K562 (cell line): ENCODE measurements at regions not wholly inside any gene's neighbourhood (a gene's known extent, or its start where the extent isn't known, plus 50 kb on each side); places are given as distances from the start of the nearest gene placed in this dataset.

Source experiments
- ATAC-seq: fragments of 200-7000 bp; cut with Tn5 transposase; 3 replicates; pipeline ENCODE4 v1.9.1; 2020; ENCODE audit warnings: moderate library complexity
- BruUV-seq: library from RNA; stranded (reverse); fragments of 400-500 nt; replicated peaks from 2 replicates; lab custom pipeline; 2021; lab: Mats Ljungman, UMichigan
- CTCF ChIA-PET: fragments of 300-600 bp; formaldehyde crosslinking; extraction: SDS; loops from one replicate; lab custom pipeline; 2021; ENCODE audit warnings: low intra/inter-chr PET ratio; lab: Yijun Ruan, JAX
- POLR2A ChIA-PET: fragments of 300-600, 350-650 bp; sonication (Branson Sonifier 250); formaldehyde crosslinking; extraction: SDS; loops from one replicate; lab custom pipeline; 2021; ENCODE audit warnings: antibody characterized with exemption, inconsistent platforms; lab: Yijun Ruan, JAX
- DNase-seq, 4 experiments: peaks; one replicate each; pipeline versions ENCODE4 v3.0.0 to v3.0.0-alpha.2; 2011 to 2018; ENCODE audit warnings: low spot score in 3 of 4, mixed read lengths in 3 of 4; ENCODE audit errors: extremely low read depth in 1 of 4
- FAIRE-seq: peaks from 2 replicates; lab custom pipeline; 2011; peaks lifted over from hg19 to GRCh38; lab: Jason Lieb, UNC
- H2AFZ ChIP-seq: 2 replicates; pipeline ENCODE4 v1.6.0; 2011; ENCODE audit warnings: low read depth, low read length, control low read depth, inconsistent platforms
- H3K27ac ChIP-seq: fragments of 200-600 bp; 3 replicates; pipeline ENCODE4 v1.8.0; 2011; ENCODE audit warnings: low read depth, mild to moderate bottlenecking, control low read depth, inconsistent platforms, low read length, moderate library complexity, mixed read lengths; ENCODE audit errors: extremely low read depth
- H3K27me3 ChIP-seq, 2 experiments: fragments of 300-600 bp in 1 of 2; 2 replicates in 1 of 2; 3 replicates in 1 of 2; pipeline versions ENCODE4 v1.6.0 to v1.8.0; 2011; ENCODE audit warnings: inconsistent platforms in 2 of 2, low read length in 2 of 2, mild to moderate bottlenecking in 1 of 2, mixed read lengths in 1 of 2, moderate library complexity in 1 of 2; ENCODE audit not compliant: control insufficient read depth in 2 of 2, insufficient read depth in 2 of 2
- H3K36me3 ChIP-seq: fragments of 300-600 bp; 3 replicates; pipeline ENCODE4 v1.8.0; 2011; ENCODE audit warnings: mild to moderate bottlenecking, low read length, inconsistent platforms; ENCODE audit not compliant: control insufficient read depth, insufficient read depth
- H3K4me1 ChIP-seq, 2 experiments: fragments of 200-600 bp in 1 of 2; replicated peaks in 1 of 2; 2 replicates in 1 of 2; 3 replicates in 1 of 2; pipeline versions ENCODE4 v1.5.1 to v1.8.0; 2011; ENCODE audit warnings: inconsistent platforms in 2 of 2, low read length in 2 of 2, mild to moderate bottlenecking in 1 of 2, mixed read lengths in 1 of 2, moderate library complexity in 1 of 2; ENCODE audit not compliant: control insufficient read depth in 2 of 2, insufficient read depth in 2 of 2
- H3K4me2 ChIP-seq: 2 replicates; pipeline ENCODE4 v1.6.1; 2011; ENCODE audit warnings: low read length, control low read depth, inconsistent platforms, mixed read lengths; ENCODE audit not compliant: insufficient read depth
- H3K4me3 ChIP-seq: fragments of 200-600 bp; sonication (generic), shearing (Covaris generic); 2 replicates; pipeline ENCODE4 v1.5.1; 2016; ENCODE audit warnings: control low read depth, inconsistent platforms
- H3K79me2 ChIP-seq: fragments of 200-600 bp; 3 replicates; pipeline ENCODE4 v1.8.0; 2011; ENCODE audit warnings: low read length, inconsistent platforms; ENCODE audit not compliant: control insufficient read depth, insufficient read depth
- H3K9ac ChIP-seq, 2 experiments: 2 replicates each; pipeline versions ENCODE4 v1.6.0 to v1.6.1; 2011; ENCODE audit warnings: low read depth in 2 of 2, low read length in 2 of 2, control low read depth in 1 of 2, inconsistent platforms in 1 of 2, mild to moderate bottlenecking in 1 of 2, mixed read lengths in 1 of 2; ENCODE audit not compliant: insufficient read depth in 1 of 2
- H3K9me1 ChIP-seq: one replicate; pipeline ENCODE4 v1.6.0; 2011; ENCODE audit warnings: inconsistent platforms, mild to moderate bottlenecking, low read length, moderate library complexity; ENCODE audit not compliant: control insufficient read depth, insufficient read depth
- H3K9me3 ChIP-seq: replicated peaks from 2 replicates; pipeline ENCODE4 v1.5.1; 2011; ENCODE audit warnings: low read depth, low read length, inconsistent platforms; ENCODE audit not compliant: control insufficient read depth, insufficient read depth
- H4K20me1 ChIP-seq: replicated peaks from 2 replicates; pipeline ENCODE4 v1.6.1; 2011; ENCODE audit warnings: low read length, inconsistent platforms, mixed read lengths; ENCODE audit not compliant: control insufficient read depth, insufficient read depth
- ATF1 ChIP-seq, 2 experiments: fragments of 450-650 bp in 1 of 2; IDR thresholded peaks; 2 replicates each; pipeline ENCODE4 v1.6.1; 2016; ENCODE audit warnings: missing compliant biosample characterization in 1 of 2, missing genetic modification characterization in 1 of 2
- C11orf30 ChIP-seq: fragments of 450-650 bp; IDR thresholded peaks from 2 replicates; pipeline ENCODE4 v1.6.1; 2016; ENCODE audit warnings: low read depth, mild to moderate bottlenecking
- CBX5 ChIP-seq: IDR thresholded peaks from 2 replicates; pipeline ENCODE4 v1.6.1; 2014; ENCODE audit warnings: low read depth, borderline replicate concordance
- CHD1 ChIP-seq: fragments of 200-600 bp; sonication (generic); IDR thresholded peaks from one replicate; pipeline ENCODE4 v1.6.1; 2012; ENCODE audit warnings: mild to moderate bottlenecking, moderate library complexity, low read length, inconsistent platforms
- CHD2 ChIP-seq: IDR thresholded peaks from 2 replicates; pipeline ENCODE4 v1.6.1; 2011; ENCODE audit warnings: low read depth, low read length
- HDAC1 ChIP-seq, 2 experiments: fragments of 450-650 bp; IDR thresholded peaks; 2 replicates each; pipeline ENCODE4 v1.6.1; 2016 to 2017; ENCODE audit warnings: inconsistent platforms in 1 of 2, mild to moderate bottlenecking in 1 of 2, moderate library complexity in 1 of 2
- HDAC2 ChIP-seq: fragments of 450-650 bp; IDR thresholded peaks from 2 replicates; pipeline ENCODE4 v1.6.1; 2016; ENCODE audit warnings: mild to moderate bottlenecking
- MYNN ChIP-seq, 2 experiments: sonication (generic); formaldehyde crosslinking in 1 of 2; IDR thresholded peaks; 2 replicates each; pipeline versions ENCODE4 v1.5.0 to v1.6.1; 2016 to 2020; ENCODE audit warnings: antibody characterized with exemption in 1 of 2, missing genetic modification reagents in 1 of 2
- ZC3H11A ChIP-seq: IDR thresholded peaks from 2 replicates; pipeline ENCODE4 v1.6.1; 2012; ENCODE audit warnings: low read depth, low read length, improper control_type of control experiment
- ZNF146 ChIP-seq: IDR thresholded peaks from one replicate; pipeline ENCODE4 v1.6.1; 2018; ENCODE audit warnings: missing compliant biosample characterization; ENCODE audit not compliant: unreplicated experiment
- ZNF23 ChIP-seq: fragments of 250-450 bp; sonication (Bioruptor Pico); IDR thresholded peaks from 2 replicates; pipeline ENCODE4 v1.4.0; 2020; ENCODE audit warnings: mild to moderate bottlenecking
- ZNF445 ChIP-seq: fragments of 250-450 bp; sonication (Bioruptor Pico); IDR thresholded peaks from 2 replicates; pipeline ENCODE4 v1.4.0; 2020; ENCODE audit warnings: low read depth, mild to moderate bottlenecking, moderate library complexity
- WGBS: fragments of 100-300 bp; shearing (Covaris generic); methylation state at CpG from one replicate; pipeline ENCODE4 v1.1.6; 2016; ENCODE audit warnings: low coverage, mixed read lengths; ENCODE audit not compliant: insufficient coverage; ENCODE audit errors: missing lambda C conversion rate; 5-methylcytosine and 5-hydroxymethylcytosine counted together
- in situ Hi-C: fragments of 300-500 bp; cut with MboI; formaldehyde crosslinking; loops from 4 replicates; pipeline ENCODE4 v1.15.0; 2018; ENCODE audit warnings: inconsistent platforms, mixed read lengths
- intact Hi-C: fragments of 100-400 bp; cut with micrococcal nuclease; formaldehyde crosslinking; loops from 2 replicates; pipeline ENCODE4 v1.14.2; 2022
- TF ChIP-seq, protein P1 (sequence below): IDR thresholded peaks from 3 replicates; pipeline ENCODE4 v1.6.1; 2011; ENCODE audit warnings: borderline replicate concordance, mild to moderate bottlenecking; ENCODE audit not compliant: insufficient read length, insufficient read depth
- TF ChIP-seq, protein P2 (sequence below): sonication (generic); formaldehyde crosslinking; IDR thresholded peaks from 2 replicates; pipeline ENCODE4 v1.8.1; 2023; ENCODE audit warnings: mild to moderate bottlenecking, missing genetic modification reagents, moderate library complexity
- TF ChIP-seq, protein P3 (sequence below): sonication (generic); formaldehyde crosslinking; IDR thresholded peaks from 2 replicates; pipeline ENCODE4 v1.8.0; 2022; ENCODE audit warnings: mild to moderate bottlenecking, low read depth, missing genetic modification reagents
- TF ChIP-seq, protein P4 (sequence below), 3 experiments: IDR thresholded peaks in 2 of 3; conservative IDR thresholded peaks in 1 of 3; 2 replicates each; pipeline ENCODE4 v1.5.1; 2011 to 2012; ENCODE audit warnings: low read length in 3 of 3, mild to moderate bottlenecking in 3 of 3, control low read depth in 2 of 3, improper control_type of control experiment in 1 of 3, inconsistent platforms in 1 of 3, low read depth in 1 of 3, mixed read lengths in 1 of 3, moderate library complexity in 1 of 3; ENCODE audit not compliant: insufficient read depth in 2 of 3
- TF ChIP-seq, protein P5 (sequence below), 2 experiments: IDR thresholded peaks; 2 replicates each; pipeline ENCODE4 v1.6.1; 2011; ENCODE audit warnings: borderline replicate concordance in 1 of 2, control low read depth in 1 of 2, low read depth in 1 of 2, low read length in 1 of 2, mild to moderate bottlenecking in 1 of 2, mixed read lengths in 1 of 2, moderate library complexity in 1 of 2; ENCODE audit not compliant: insufficient read depth in 1 of 2, insufficient read length in 1 of 2, poor library complexity in 1 of 2, severe bottlenecking in 1 of 2; ENCODE audit errors: extremely low read depth in 1 of 2

DNA sequence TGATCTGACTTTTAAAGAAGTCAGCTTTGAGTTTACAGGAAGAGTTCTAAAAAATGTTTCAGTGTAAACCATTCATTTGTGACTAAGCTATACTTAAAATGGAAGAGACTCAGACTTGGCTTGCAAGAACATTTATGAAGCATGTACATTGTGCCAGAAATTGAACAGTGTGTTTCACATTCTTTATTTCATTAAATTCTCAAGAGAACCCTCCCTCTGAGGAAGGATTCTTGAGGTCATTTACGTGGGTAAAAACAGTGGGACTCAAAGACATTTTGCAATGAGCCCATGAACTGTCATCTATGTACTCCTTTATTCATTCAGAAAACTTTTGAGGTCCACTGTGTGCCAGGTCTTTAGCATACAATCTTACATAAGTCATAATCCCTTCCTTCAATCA, 143.6 kb upstream of the ZNF521 start:
- ATAC-seq = no peak
- Histone ChIP-seq H3K27ac (no peak overlapping the region), H3K27me3 (no peaks in the 10 kb centered on the region), H2AFZ (no peak overlapping the region), H4K20me1 (no peaks in the 10 kb centered on the region), H3K79me2 (no peaks in the 10 kb centered on the region), H3K4me2 (no peak overlapping the region), H3K9me1 (no peaks in the 10 kb centered on the region), H3K4me1 (no peaks in the 10 kb centered on the region), H3K9ac (no peak overlapping the region), H3K9me3 (no peaks in the 10 kb centered on the region), H3K36me3 (no peaks in the 10 kb centered on the region), H3K4me3 (no peak overlapping the region)
- FAIRE-seq = no peak
- in situ Hi-C loops (no loop called here), intact Hi-C loops (no loop called here)
- POLR2A ChIA-PET = no interaction called here
- no peak for DNase-seq
- BruUV-seq = no TSS peak
- CTCF ChIA-PET = no interaction called here
- 0% methylated on average over 1 of the region's 1 CpG for WGBS
- TF ChIP-seq CHD2 (no peak), MYNN (IDR thresholded peaks at IDR 0.05) (no peak), MYNN (CRISPR knock-in tag; IDR thresholded peaks at IDR 0.05) (no peak), ZC3H11A (no peak), ZNF445 (CRISPR knock-in tag) (no peak), ZNF146 (CRISPR knock-in tag) (no peak), C11orf30 (no peak), HDAC2 (no peak), HDAC1 (IDR thresholded peaks at IDR 0.05) (no peak), ATF1 (CRISPR knock-in tag; IDR thresholded peaks at IDR 0.05) (no peak), ATF1 (tag; IDR thresholded peaks at IDR 0.05) (no peak), ZNF23 (CRISPR knock-in tag) (no peak), CHD1 (no peak), CBX5 (no peak)
- TF ChIP-seq, protein P1, sequence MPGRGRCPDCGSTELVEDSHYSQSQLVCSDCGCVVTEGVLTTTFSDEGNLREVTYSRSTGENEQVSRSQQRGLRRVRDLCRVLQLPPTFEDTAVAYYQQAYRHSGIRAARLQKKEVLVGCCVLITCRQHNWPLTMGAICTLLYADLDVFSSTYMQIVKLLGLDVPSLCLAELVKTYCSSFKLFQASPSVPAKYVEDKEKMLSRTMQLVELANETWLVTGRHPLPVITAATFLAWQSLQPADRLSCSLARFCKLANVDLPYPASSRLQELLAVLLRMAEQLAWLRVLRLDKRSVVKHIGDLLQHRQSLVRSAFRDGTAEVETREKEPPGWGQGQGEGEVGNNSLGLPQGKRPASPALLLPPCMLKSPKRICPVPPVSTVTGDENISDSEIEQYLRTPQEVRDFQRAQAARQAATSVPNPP = no peak
- TF ChIP-seq, protein P2, sequence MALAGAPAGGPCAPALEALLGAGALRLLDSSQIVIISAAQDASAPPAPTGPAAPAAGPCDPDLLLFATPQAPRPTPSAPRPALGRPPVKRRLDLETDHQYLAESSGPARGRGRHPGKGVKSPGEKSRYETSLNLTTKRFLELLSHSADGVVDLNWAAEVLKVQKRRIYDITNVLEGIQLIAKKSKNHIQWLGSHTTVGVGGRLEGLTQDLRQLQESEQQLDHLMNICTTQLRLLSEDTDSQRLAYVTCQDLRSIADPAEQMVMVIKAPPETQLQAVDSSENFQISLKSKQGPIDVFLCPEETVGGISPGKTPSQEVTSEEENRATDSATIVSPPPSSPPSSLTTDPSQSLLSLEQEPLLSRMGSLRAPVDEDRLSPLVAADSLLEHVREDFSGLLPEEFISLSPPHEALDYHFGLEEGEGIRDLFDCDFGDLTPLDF = no peak
- TF ChIP-seq, protein P3, sequence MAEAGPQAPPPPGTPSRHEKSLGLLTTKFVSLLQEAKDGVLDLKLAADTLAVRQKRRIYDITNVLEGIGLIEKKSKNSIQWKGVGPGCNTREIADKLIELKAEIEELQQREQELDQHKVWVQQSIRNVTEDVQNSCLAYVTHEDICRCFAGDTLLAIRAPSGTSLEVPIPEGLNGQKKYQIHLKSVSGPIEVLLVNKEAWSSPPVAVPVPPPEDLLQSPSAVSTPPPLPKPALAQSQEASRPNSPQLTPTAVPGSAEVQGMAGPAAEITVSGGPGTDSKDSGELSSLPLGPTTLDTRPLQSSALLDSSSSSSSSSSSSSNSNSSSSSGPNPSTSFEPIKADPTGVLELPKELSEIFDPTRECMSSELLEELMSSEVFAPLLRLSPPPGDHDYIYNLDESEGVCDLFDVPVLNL (CRISPR knock-in tag) = no peak
- TF ChIP-seq, protein P4, sequence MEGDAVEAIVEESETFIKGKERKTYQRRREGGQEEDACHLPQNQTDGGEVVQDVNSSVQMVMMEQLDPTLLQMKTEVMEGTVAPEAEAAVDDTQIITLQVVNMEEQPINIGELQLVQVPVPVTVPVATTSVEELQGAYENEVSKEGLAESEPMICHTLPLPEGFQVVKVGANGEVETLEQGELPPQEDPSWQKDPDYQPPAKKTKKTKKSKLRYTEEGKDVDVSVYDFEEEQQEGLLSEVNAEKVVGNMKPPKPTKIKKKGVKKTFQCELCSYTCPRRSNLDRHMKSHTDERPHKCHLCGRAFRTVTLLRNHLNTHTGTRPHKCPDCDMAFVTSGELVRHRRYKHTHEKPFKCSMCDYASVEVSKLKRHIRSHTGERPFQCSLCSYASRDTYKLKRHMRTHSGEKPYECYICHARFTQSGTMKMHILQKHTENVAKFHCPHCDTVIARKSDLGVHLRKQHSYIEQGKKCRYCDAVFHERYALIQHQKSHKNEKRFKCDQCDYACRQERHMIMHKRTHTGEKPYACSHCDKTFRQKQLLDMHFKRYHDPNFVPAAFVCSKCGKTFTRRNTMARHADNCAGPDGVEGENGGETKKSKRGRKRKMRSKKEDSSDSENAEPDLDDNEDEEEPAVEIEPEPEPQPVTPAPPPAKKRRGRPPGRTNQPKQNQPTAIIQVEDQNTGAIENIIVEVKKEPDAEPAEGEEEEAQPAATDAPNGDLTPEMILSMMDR (IDR thresholded peaks at IDR 0.05 in 2 of 3, conservative IDR thresholded peaks at IDR 0.05 in 1 of 3; ENCODE audit: insufficient read depth in 2 of 3, low read depth in 1 of 3, low read length in 3 of 3) = no peak
- TF ChIP-seq, protein P5, sequence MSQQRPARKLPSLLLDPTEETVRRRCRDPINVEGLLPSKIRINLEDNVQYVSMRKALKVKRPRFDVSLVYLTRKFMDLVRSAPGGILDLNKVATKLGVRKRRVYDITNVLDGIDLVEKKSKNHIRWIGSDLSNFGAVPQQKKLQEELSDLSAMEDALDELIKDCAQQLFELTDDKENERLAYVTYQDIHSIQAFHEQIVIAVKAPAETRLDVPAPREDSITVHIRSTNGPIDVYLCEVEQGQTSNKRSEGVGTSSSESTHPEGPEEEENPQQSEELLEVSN (IDR thresholded peaks at IDR 0.05; ENCODE audit: borderline replicate concordance in 1 of 2, extremely low read depth in 1 of 2, insufficient read depth in 1 of 2, insufficient read length in 1 of 2, low read depth in 1 of 2, low read length in 1 of 2, poor library complexity in 1 of 2, severe bottlenecking in 1 of 2) = no peak
